ENCODE measurements at regions not wholly inside any gene's neighbourhood (a gene's known extent, or its start where the extent isn't known, plus 50 kb on each side); places are given as distances from the start of the nearest gene placed in this dataset.

GRCh38 chr1:55427606-55428005 is 212.4 kb upstream of the USP24 start:
- no peak for TF ChIP-seq CTCF (IDR thresholded peaks at IDR 0.05; ENCODE audit: extremely low read depth, missing control alignments)
- DNase-seq (ENCODE audit: low spot score): no peak

GRCh38 chr1:55426619-55427018 is 211.5 kb upstream of the USP24 start:
- DNase-seq (ENCODE audit: low spot score): no peak
- TF ChIP-seq CTCF (IDR thresholded peaks at IDR 0.05; ENCODE audit: extremely low read depth, missing control alignments): no peak

GRCh38 chr1:55426156-55426555 is 211.0 kb upstream of the USP24 start:
- DNase-seq (ENCODE audit: low spot score): no peak
- TF ChIP-seq CTCF (IDR thresholded peaks at IDR 0.05; ENCODE audit: extremely low read depth, missing control alignments): no peak

GRCh38 chr1:55425310-55425930 is 210.3 kb upstream of the USP24 start:
- no peak for DNase-seq (ENCODE audit: low spot score)
- no peak for TF ChIP-seq CTCF (IDR thresholded peaks at IDR 0.05; ENCODE audit: extremely low read depth, missing control alignments)

GRCh38 chr1:55423376-55423775 is 208.2 kb upstream of the USP24 start:
- DNase-seq (ENCODE audit: low spot score): no peak
- TF ChIP-seq CTCF (IDR thresholded peaks at IDR 0.05; ENCODE audit: extremely low read depth, missing control alignments): no peak

GRCh38 chr1:55420929-55421716 is 206.0 kb upstream of the USP24 start:
- DNase-seq (ENCODE audit: low spot score): no peak
- no peak for TF ChIP-seq CTCF (IDR thresholded peaks at IDR 0.05; ENCODE audit: extremely low read depth, missing control alignments)

- DNase-seq (ENCODE audit: low spot score): no peak
- no peak for TF ChIP-seq CTCF (IDR thresholded peaks at IDR 0.05; ENCODE audit: extremely low read depth, missing control alignments)
Observed at GRCh38 chr1:55420026-55420425, 204.9 kb upstream of the USP24 start.

All from GM20000 (cell line).